Esophagus squamous epithelium (tissue), 5 donors: ENCODE measurements at regions not wholly inside any gene's neighbourhood (a gene's known extent, or its start where the extent isn't known, plus 50 kb on each side); places are given as distances from the start of the nearest gene placed in this dataset.

Source experiments
- DNase-seq: peaks from one replicate; lab custom pipeline; 2025; lab: John Stamatoyannopoulos, UW
- H3K27ac ChIP-seq, 4 donors: fragments of 200-600 bp; sonication (generic); one replicate each; pipeline ENCODE4 v1.5.1; 2016 to 2019; ENCODE audit warnings: mild to moderate bottlenecking in 1 of 4
- H3K27me3 ChIP-seq, 4 donors: fragments of 200-600 bp; sonication (generic); 1 replicate in 3 of 4; 2 replicates in 1 of 4; pipeline versions ENCODE4 v1.5.1 to v1.6.0; 2017 to 2021; ENCODE audit warnings: antibody characterized with exemption in 1 of 4
- H3K36me3 ChIP-seq, 3 donors: fragments of 200-600 bp; sonication (generic); one replicate each; pipeline ENCODE4 v1.5.1; 2016 to 2019
- H3K4me1 ChIP-seq, 3 donors: fragments of 200-600 bp; sonication (generic); one replicate each; pipeline ENCODE4 v1.5.1; 2017 to 2019
- H3K4me3 ChIP-seq, 4 donors: fragments of 200-600 bp; sonication (generic); 1 replicate in 3 of 4; 2 replicates in 1 of 4; pipeline ENCODE4 v1.5.1; 2016 to 2019; ENCODE audit warnings: mild to moderate bottlenecking in 2 of 4, moderate library complexity in 1 of 4
- H3K9me3 ChIP-seq, 3 donors: fragments of 200-600 bp; sonication (generic); one replicate each; pipeline ENCODE4 v1.5.1; 2016 to 2019
- POLR2A ChIP-seq, 4 donors: fragments of 450-650 bp; IDR thresholded peaks; one replicate each; pipeline ENCODE4 v1.6.1; 2017; ENCODE audit warnings: antibody characterized with exemption in 4 of 4, mild to moderate bottlenecking in 4 of 4, moderate library complexity in 3 of 4
- WGBS, 2 donors: methylation state at CpG; one replicate each; pipeline ENCODE4 v1.1.5; 2018; 5-methylcytosine and 5-hydroxymethylcytosine counted together
- intact Hi-C: fragments of 100-400 bp; cut with DNase I; formaldehyde crosslinking; loops from one replicate; pipeline ENCODE4 v1.15.0; 2022
- TF ChIP-seq, protein P1 (sequence below), 6 experiments: fragments of 450-650 bp in 4 of 6; fragments of 200-600 bp in 2 of 6; sonication (generic) in 2 of 6; IDR thresholded peaks; one replicate each; pipeline ENCODE4 v1.5.1; 2016 to 2019; ENCODE audit warnings: antibody characterized with exemption in 6 of 6, mild to moderate bottlenecking in 4 of 6, moderate library complexity in 4 of 6
- donor health status: DM: yes; HTN: yes; CAD: no.

DNA sequence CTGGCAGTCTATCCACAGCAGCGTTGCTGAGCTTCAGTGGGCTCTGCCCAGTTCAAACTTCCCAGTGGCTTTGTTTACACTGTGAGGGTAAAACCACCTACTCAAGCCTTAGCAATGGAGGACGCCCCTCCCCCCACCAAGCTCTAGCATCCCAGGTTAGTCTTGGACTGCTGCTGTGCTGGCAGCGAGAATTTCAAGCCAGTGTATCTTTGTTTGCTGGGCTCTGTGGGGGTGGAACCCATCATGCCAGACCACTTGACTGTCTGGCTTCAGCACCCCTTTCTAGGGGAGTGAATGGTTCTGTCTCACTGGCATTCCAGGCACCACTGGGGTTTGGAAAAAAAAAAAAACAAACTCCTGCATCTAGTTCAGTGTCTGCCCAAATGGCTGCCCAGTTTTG, 249.7 kb upstream of the SYNCRIP start:
- H3K9me3 ChIP-seq, result peaks cover 0 to 6% (median 0%) of the 10 kb centered on the region in 3 donors
- TF ChIP-seq, protein P1, sequence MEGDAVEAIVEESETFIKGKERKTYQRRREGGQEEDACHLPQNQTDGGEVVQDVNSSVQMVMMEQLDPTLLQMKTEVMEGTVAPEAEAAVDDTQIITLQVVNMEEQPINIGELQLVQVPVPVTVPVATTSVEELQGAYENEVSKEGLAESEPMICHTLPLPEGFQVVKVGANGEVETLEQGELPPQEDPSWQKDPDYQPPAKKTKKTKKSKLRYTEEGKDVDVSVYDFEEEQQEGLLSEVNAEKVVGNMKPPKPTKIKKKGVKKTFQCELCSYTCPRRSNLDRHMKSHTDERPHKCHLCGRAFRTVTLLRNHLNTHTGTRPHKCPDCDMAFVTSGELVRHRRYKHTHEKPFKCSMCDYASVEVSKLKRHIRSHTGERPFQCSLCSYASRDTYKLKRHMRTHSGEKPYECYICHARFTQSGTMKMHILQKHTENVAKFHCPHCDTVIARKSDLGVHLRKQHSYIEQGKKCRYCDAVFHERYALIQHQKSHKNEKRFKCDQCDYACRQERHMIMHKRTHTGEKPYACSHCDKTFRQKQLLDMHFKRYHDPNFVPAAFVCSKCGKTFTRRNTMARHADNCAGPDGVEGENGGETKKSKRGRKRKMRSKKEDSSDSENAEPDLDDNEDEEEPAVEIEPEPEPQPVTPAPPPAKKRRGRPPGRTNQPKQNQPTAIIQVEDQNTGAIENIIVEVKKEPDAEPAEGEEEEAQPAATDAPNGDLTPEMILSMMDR (IDR thresholded peaks at IDR 0.05), result no peak
- TF ChIP-seq POLR2A (IDR thresholded peaks at IDR 0.05), result no peak
- DNase-seq, result no peak
- H3K27me3 ChIP-seq, result no peaks in the 10 kb centered on the region
- H3K4me3 ChIP-seq, result no peak overlapping the region
- WGBS, 2 donors, result 50% methylated on average over 1 of the region's 3 CpGs; no CpG with 5 or more reads in 1 of the 2 donors
- no peak overlapping the region for H3K27ac ChIP-seq
- intact Hi-C loops, result no loop called here
- no peaks in the 10 kb centered on the region for H3K36me3 ChIP-seq
- no peaks in the 10 kb centered on the region for H3K4me1 ChIP-seq

DNA sequence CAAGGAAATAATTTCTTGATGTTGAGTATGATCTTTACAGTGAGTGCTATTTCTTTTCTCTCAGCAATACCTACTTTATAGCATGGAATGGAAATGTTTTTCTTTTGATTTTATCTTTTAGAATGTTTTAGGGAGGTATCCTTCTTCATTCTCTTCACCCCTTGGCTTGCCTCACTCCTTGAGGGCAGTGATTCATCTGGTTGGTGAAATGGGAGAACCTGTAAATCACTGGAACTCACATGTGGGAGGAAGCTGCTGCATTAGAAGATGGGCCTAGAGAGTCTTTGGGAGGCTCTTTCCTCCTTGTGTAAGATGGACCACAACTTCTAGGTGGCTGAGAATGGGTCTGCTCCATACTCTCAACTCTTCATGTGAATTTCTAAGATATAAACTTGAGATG, 244.8 kb upstream of the SYNCRIP start:
- no peaks in the 10 kb centered on the region for H3K9me3 ChIP-seq
- intact Hi-C loops, result no loop called here
- DNase-seq, result no peak

GRCh38 chr6:85868685-85869084, 226.0 kb upstream of the SYNCRIP start:
- no peaks in the 10 kb centered on the region for H3K27me3 ChIP-seq
- H3K4me3 ChIP-seq, result no peak overlapping the region
- no peak overlapping the region for H3K27ac ChIP-seq
- intact Hi-C loops, result no loop called here
- no peak for DNase-seq
- WGBS, 2 donors, result 84 to 92% methylated on average over 3 to 5 of the region's 5 CpGs
- no peaks in the 10 kb centered on the region for H3K36me3 ChIP-seq
- H3K9me3 ChIP-seq, result no peaks in the 10 kb centered on the region
- TF ChIP-seq, protein P1 (IDR thresholded peaks at IDR 0.05), result no peak
- TF ChIP-seq POLR2A (IDR thresholded peaks at IDR 0.05), result no peak
- H3K4me1 ChIP-seq, result peaks cover 20 to 49% (median 25%) of the 10 kb centered on the region in 3 donors

More for the DNA sequence above, 244.8 kb upstream of the SYNCRIP start:
- TF ChIP-seq POLR2A (IDR thresholded peaks at IDR 0.05), result no peak
- TF ChIP-seq, protein P1 (IDR thresholded peaks at IDR 0.05), result no peak
- H3K27me3 ChIP-seq, result no peaks in the 10 kb centered on the region
- H3K27ac ChIP-seq, result no peak overlapping the region
- no peaks in the 10 kb centered on the region for H3K36me3 ChIP-seq
- H3K4me1 ChIP-seq, result no peaks in the 10 kb centered on the region
- no peak overlapping the region for H3K4me3 ChIP-seq

GRCh38 chr6:85867595-85867994, 224.9 kb upstream of the SYNCRIP start:
- intact Hi-C loops, result no loop called here
- Histone ChIP-seq H3K4me1 (peaks cover 20 to 60% (median 25%) of the 10 kb centered on the region in 3 donors), H3K4me3 (no peak overlapping the region), H3K36me3 (no peaks in the 10 kb centered on the region), H3K27me3 (no peaks in the 10 kb centered on the region), H3K27ac (no peak overlapping the region), H3K9me3 (no peaks in the 10 kb centered on the region)
- no peak for DNase-seq
- TF ChIP-seq, protein P1 (IDR thresholded peaks at IDR 0.05), result no peak
- no peak for TF ChIP-seq POLR2A (IDR thresholded peaks at IDR 0.05)

DNA sequence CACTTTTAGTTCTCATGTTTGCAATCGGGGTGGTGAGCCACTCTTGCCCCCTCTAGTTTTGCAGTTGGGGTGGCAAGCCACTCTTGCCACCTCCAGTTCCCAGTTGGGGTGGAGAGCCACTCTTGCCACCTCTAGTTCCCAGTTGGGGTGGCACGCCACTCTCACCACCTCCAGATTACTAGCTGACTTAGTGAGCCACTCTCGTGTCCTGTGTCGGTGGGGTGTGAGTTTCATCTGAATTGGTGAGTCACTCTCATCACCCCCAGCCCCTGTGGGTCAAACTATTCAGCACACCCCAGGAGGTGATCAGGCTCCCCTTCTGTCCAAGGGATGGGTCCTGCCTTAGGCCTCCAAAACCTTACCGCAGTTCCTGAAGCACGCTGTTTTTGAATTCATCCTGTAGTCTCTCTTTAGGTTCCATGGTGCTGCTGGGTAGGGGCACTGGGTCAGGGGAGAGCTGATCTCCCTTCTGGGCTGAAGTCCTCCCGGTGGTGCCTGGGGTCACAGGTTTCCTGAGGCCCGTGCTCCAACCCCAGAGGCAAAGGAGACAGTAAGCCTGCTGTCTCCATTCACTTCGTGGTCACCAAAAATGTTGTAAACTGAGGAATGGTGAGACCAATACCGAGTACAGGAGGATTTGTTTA, 224.2 kb upstream of the SYNCRIP start:
- Histone ChIP-seq H3K4me3 (no peak overlapping the region), H3K9me3 (no peaks in the 10 kb centered on the region), H3K36me3 (no peaks in the 10 kb centered on the region), H3K27ac (peak overlapping the region; percentile 66 to 76 (median 70)), H3K4me1 (peaks cover 20 to 60% (median 25%) of the 10 kb centered on the region in 3 donors), H3K27me3 (no peaks in the 10 kb centered on the region)
- DNase-seq, result no peak
- WGBS, 2 donors, result 52 to 69% methylated on average over 8 to 9 of the region's 10 CpGs
- TF ChIP-seq, protein P1 (IDR thresholded peaks at IDR 0.05), result no peak
- no peak for TF ChIP-seq POLR2A (IDR thresholded peaks at IDR 0.05)
- intact Hi-C loops, result no loop called here
